ENCODE measurements at regions not wholly inside any gene's neighbourhood (a gene's known extent, or its start where the extent isn't known, plus 50 kb on each side); places are given as distances from the start of the nearest gene placed in this dataset.

DNA sequence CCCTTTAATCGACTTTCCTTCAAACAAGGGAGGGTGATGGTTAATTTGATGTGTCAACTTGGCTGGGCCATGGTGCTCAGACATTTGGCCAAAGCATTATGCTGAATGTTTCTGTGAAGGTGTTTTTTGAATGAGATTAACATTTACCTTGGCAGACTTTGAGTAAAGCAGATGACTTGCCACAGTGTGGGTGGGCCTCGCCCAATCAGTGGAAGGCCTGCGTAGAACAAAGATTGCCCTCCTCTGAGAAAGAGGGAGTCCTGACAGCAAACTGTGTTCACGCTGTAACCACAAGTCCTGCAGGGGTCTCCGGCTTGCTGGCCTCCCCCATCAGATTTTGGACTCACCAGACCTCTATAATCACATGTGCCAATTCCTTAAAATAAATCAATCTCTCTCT lies 118.7 kb downstream of the SOX9 start:
- Mint-ChIP-seq H3K4me3 (no peak overlapping the region), H3K9me3 (peaks cover 27% of the 10 kb centered on the region), H3K4me1 (peaks cover 30% of the 10 kb centered on the region), H3K36me3 (no peaks in the 10 kb centered on the region), H3K27me3 (ENCODE audit: low read depth) (peaks cover 10% of the 10 kb centered on the region), H3K27ac (no peak overlapping the region)
- CTCF ChIA-PET, result no interaction called here
- TF ChIP-seq NR3C1 (CRISPR knock-in tag; conservative IDR thresholded peaks at IDR 0.05; ENCODE audit: low read depth), result no peak
- TF ChIP-seq, protein P1, sequence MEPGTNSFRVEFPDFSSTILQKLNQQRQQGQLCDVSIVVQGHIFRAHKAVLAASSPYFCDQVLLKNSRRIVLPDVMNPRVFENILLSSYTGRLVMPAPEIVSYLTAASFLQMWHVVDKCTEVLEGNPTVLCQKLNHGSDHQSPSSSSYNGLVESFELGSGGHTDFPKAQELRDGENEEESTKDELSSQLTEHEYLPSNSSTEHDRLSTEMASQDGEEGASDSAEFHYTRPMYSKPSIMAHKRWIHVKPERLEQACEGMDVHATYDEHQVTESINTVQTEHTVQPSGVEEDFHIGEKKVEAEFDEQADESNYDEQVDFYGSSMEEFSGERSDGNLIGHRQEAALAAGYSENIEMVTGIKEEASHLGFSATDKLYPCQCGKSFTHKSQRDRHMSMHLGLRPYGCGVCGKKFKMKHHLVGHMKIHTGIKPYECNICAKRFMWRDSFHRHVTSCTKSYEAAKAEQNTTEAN (CRISPR knock-in tag; IDR thresholded peaks at IDR 0.05), result no peak
- TF ChIP-seq, protein P2, sequence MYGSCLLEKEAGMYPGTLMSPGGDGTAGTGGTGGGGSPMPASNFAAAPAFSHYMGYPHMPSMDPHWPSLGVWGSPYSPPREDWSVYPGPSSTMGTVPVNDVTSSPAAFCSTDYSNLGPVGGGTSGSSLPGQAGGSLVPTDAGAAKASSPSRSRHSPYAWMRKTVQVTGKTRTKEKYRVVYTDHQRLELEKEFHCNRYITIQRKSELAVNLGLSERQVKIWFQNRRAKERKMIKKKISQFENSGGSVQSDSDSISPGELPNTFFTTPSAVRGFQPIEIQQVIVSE (CRISPR knock-in tag; IDR thresholded peaks at IDR 0.05; ENCODE audit: borderline replicate concordance), result no peak
- no peak for TF ChIP-seq TP53 (CRISPR knock-in tag; IDR thresholded peaks at IDR 0.05)
- TF ChIP-seq FOXK1 (CRISPR knock-in tag; IDR thresholded peaks at IDR 0.05), result no peak
- TF ChIP-seq, protein P3, sequence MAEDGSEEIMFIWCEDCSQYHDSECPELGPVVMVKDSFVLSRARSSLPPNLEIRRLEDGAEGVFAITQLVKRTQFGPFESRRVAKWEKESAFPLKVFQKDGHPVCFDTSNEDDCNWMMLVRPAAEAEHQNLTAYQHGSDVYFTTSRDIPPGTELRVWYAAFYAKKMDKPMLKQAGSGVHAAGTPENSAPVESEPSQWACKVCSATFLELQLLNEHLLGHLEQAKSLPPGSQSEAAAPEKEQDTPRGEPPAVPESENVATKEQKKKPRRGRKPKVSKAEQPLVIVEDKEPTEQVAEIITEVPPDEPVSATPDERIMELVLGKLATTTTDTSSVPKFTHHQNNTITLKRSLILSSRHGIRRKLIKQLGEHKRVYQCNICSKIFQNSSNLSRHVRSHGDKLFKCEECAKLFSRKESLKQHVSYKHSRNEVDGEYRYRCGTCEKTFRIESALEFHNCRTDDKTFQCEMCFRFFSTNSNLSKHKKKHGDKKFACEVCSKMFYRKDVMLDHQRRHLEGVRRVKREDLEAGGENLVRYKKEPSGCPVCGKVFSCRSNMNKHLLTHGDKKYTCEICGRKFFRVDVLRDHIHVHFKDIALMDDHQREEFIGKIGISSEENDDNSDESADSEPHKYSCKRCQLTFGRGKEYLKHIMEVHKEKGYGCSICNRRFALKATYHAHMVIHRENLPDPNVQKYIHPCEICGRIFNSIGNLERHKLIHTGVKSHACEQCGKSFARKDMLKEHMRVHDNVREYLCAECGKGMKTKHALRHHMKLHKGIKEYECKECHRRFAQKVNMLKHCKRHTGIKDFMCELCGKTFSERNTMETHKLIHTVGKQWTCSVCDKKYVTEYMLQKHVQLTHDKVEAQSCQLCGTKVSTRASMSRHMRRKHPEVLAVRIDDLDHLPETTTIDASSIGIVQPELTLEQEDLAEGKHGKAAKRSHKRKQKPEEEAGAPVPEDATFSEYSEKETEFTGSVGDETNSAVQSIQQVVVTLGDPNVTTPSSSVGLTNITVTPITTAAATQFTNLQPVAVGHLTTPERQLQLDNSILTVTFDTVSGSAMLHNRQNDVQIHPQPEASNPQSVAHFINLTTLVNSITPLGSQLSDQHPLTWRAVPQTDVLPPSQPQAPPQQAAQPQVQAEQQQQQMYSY (CRISPR knock-in tag; IDR thresholded peaks at IDR 0.05), result no peak
- TF ChIP-seq, protein P4, sequence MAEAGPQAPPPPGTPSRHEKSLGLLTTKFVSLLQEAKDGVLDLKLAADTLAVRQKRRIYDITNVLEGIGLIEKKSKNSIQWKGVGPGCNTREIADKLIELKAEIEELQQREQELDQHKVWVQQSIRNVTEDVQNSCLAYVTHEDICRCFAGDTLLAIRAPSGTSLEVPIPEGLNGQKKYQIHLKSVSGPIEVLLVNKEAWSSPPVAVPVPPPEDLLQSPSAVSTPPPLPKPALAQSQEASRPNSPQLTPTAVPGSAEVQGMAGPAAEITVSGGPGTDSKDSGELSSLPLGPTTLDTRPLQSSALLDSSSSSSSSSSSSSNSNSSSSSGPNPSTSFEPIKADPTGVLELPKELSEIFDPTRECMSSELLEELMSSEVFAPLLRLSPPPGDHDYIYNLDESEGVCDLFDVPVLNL (CRISPR knock-in tag; IDR thresholded peaks at IDR 0.05; ENCODE audit: borderline replicate concordance, low read depth), result no peak
- TF ChIP-seq TEAD1 (CRISPR knock-in tag; IDR thresholded peaks at IDR 0.05), result no peak
- POLR2A ChIA-PET, result no interaction called here
- DNase-seq (ENCODE audit: low spot score) (no peak), ATAC-seq (no peak)

DNA sequence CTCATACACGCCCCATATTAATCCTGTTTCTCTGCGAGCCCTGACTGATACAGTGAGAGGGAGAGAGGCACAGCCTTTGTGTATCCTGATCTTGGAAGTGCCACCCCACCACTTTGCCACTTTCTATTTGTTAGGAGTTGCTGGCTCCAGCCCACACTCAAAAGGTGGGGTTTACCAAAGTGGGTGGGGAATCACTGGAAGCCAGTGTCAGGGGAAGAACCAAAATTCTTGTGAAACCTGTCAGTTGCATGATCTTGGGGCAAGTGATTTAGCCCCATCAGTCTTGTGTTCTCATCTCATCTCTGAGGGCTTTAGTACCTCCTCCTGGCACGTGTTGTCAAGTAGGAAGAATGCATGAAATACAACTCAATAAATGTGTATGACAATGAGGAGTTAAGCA lies 119.5 kb downstream of the SOX9 start:
- ChIA-PET POLR2A (no interaction called here), CTCF (no interaction called here)
- TF ChIP-seq, protein P5, sequence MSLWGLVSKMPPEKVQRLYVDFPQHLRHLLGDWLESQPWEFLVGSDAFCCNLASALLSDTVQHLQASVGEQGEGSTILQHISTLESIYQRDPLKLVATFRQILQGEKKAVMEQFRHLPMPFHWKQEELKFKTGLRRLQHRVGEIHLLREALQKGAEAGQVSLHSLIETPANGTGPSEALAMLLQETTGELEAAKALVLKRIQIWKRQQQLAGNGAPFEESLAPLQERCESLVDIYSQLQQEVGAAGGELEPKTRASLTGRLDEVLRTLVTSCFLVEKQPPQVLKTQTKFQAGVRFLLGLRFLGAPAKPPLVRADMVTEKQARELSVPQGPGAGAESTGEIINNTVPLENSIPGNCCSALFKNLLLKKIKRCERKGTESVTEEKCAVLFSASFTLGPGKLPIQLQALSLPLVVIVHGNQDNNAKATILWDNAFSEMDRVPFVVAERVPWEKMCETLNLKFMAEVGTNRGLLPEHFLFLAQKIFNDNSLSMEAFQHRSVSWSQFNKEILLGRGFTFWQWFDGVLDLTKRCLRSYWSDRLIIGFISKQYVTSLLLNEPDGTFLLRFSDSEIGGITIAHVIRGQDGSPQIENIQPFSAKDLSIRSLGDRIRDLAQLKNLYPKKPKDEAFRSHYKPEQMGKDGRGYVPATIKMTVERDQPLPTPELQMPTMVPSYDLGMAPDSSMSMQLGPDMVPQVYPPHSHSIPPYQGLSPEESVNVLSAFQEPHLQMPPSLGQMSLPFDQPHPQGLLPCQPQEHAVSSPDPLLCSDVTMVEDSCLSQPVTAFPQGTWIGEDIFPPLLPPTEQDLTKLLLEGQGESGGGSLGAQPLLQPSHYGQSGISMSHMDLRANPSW (CRISPR knock-in tag; conservative IDR thresholded peaks at IDR 0.05; ENCODE audit: low read depth), result no peak
- TF ChIP-seq, protein P6, sequence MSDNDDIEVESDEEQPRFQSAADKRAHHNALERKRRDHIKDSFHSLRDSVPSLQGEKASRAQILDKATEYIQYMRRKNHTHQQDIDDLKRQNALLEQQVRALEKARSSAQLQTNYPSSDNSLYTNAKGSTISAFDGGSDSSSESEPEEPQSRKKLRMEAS (CRISPR knock-in tag; IDR thresholded peaks at IDR 0.05), result no peak
- DNase-seq (ENCODE audit: low spot score) (no peak), ATAC-seq (no peak)
- no peak overlapping the region for H3K27ac Mint-ChIP-seq
- no peaks in the 10 kb centered on the region for H3K36me3 Mint-ChIP-seq
- H3K4me1 Mint-ChIP-seq, result peaks cover 23% of the 10 kb centered on the region
- peaks cover 28% of the 10 kb centered on the region for H3K9me3 Mint-ChIP-seq
- no peak overlapping the region for H3K4me3 Mint-ChIP-seq
- peaks cover 10% of the 10 kb centered on the region for H3K27me3 Mint-ChIP-seq (ENCODE audit: low read depth)

DNA sequence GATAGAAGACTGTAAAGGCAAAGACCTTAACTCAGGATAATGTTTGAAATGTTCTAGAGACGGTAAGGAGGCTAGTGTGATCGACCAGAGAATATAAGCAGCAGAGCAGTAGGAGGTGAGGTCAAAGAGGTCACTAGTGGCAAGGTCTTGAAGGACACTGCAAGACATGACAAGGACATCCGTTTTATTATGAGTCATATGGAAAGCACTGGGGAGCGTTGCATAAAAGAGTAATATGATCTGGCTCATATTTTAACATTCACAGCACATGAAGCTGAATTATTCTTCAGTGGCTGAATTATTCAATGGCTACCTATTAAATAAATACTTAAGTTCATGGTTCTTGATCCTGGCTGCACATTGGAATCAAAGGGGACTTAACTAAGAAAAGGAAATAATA lies 123.7 kb downstream of the SOX9 start:
- Mint-ChIP-seq H3K27ac (no peak overlapping the region), H3K27me3 (ENCODE audit: low read depth) (peaks cover 4% of the 10 kb centered on the region; the same call in 1 of the 2 replicates), H3K36me3 (no peaks in the 10 kb centered on the region), H3K4me3 (no peak overlapping the region), H3K4me1 (no peaks in the 10 kb centered on the region), H3K9me3 (peaks cover 21% of the 10 kb centered on the region)
- DNase-seq (ENCODE audit: low spot score), result no peak
- ChIA-PET CTCF (no interaction called here), POLR2A (no interaction called here)
- ATAC-seq, result no peak
- TF ChIP-seq, protein P7, sequence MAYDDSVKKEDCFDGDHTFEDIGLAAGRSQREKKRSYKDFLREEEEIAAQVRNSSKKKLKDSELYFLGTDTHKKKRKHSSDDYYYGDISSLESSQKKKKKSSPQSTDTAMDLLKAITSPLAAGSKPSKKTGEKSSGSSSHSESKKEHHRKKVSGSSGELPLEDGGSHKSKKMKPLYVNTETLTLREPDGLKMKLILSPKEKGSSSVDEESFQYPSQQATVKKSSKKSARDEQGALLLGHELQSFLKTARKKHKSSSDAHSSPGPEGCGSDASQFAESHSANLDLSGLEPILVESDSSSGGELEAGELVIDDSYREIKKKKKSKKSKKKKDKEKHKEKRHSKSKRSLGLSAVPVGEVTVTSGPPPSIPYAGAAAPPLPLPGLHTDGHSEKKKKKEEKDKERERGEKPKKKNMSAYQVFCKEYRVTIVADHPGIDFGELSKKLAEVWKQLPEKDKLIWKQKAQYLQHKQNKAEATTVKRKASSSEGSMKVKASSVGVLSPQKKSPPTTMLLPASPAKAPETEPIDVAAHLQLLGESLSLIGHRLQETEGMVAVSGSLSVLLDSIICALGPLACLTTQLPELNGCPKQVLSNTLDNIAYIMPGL (CRISPR knock-in tag; IDR thresholded peaks at IDR 0.05), result no peak
- TF ChIP-seq, protein P8, sequence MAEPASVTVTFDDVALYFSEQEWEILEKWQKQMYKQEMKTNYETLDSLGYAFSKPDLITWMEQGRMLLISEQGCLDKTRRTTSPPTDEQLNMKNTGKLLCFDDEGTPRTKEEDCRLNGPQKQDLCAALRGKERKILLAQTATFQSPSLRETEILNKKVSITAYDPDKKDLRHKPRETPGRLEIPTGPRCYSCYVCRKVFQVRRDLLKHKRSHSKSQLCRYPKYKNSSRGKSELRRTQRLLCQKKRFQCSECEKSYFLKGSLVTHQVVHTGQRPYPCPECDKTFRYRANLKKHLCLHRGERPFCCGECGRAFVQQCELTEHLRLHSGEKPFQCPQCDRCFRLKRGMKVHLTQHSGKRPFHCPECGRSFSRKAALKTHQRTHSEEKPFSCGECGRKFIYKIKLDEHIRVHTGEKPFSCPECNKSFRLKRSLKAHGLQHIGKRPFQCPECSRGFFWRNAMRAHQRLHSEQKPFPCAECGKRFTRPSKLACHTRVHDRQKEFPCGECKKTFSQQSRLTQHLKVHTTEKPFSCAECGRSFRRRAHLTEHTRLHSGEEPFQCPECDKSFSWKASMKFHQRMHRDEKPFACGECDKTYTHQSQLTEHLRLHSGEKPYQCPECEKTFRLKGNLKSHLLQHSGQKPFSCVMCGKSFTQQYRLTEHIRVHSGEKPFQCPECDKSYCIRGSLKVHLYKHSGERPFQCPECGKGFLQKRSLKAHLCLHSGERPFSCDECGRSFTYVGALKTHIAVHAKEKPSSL (CRISPR knock-in tag; conservative IDR thresholded peaks at IDR 0.05), result no peak
- TF ChIP-seq SP1 (CRISPR knock-in tag; conservative IDR thresholded peaks at IDR 0.05), result no peak
- TF ChIP-seq, protein P9, sequence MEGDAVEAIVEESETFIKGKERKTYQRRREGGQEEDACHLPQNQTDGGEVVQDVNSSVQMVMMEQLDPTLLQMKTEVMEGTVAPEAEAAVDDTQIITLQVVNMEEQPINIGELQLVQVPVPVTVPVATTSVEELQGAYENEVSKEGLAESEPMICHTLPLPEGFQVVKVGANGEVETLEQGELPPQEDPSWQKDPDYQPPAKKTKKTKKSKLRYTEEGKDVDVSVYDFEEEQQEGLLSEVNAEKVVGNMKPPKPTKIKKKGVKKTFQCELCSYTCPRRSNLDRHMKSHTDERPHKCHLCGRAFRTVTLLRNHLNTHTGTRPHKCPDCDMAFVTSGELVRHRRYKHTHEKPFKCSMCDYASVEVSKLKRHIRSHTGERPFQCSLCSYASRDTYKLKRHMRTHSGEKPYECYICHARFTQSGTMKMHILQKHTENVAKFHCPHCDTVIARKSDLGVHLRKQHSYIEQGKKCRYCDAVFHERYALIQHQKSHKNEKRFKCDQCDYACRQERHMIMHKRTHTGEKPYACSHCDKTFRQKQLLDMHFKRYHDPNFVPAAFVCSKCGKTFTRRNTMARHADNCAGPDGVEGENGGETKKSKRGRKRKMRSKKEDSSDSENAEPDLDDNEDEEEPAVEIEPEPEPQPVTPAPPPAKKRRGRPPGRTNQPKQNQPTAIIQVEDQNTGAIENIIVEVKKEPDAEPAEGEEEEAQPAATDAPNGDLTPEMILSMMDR (IDR thresholded peaks at IDR 0.05), result no peak

Data from WTC11 (cell line).